MCF 10A (cell line): ENCODE measurements at regions not wholly inside any gene's neighbourhood (a gene's known extent, or its start where the extent isn't known, plus 50 kb on each side); places are given as distances from the start of the nearest gene placed in this dataset.

Source experiments
- BruUV-seq: library from RNA; stranded (reverse); fragments of 400-500 nt; replicated peaks from 2 replicates; lab custom pipeline; 2021; lab: Mats Ljungman, UMichigan
- CTCF ChIA-PET: fragments of 300-600 bp; sonication (Branson Sonifier 250); formaldehyde crosslinking; extraction: SDS; loops from one replicate; lab custom pipeline; 2021; ENCODE audit warnings: antibody characterized with exemption, inconsistent platforms; lab: Yijun Ruan, JAX
- POLR2A ChIA-PET: fragments of 300-600, 350-650 bp; sonication (Branson Sonifier 250); formaldehyde crosslinking; extraction: SDS; loops from one replicate; lab custom pipeline; 2020; ENCODE audit warnings: antibody characterized with exemption, inconsistent platforms; lab: Yijun Ruan, JAX
- DNase-seq: peaks from one replicate; pipeline ENCODE4 v3.0.0-alpha.2; 2018; ENCODE audit not compliant: unreplicated experiment
- H3K27ac Mint-ChIP-seq: one replicate; pipeline ENCODE4 v1.8.0; 2022; ENCODE audit warnings: mild to moderate bottlenecking, low read depth, mixed read lengths; ENCODE audit not compliant: unreplicated experiment
- H3K27me3 Mint-ChIP-seq: one replicate; pipeline ENCODE4 v1.8.0; 2022; ENCODE audit warnings: mixed read lengths; ENCODE audit not compliant: insufficient read depth, unreplicated experiment
- H3K36me3 Mint-ChIP-seq: one replicate; pipeline ENCODE4 v1.8.0; 2022; ENCODE audit warnings: mild to moderate bottlenecking, moderate library complexity, mixed read lengths; ENCODE audit not compliant: insufficient read depth, unreplicated experiment
- H3K4me1 Mint-ChIP-seq: one replicate; pipeline ENCODE4 v1.8.0; 2022; ENCODE audit warnings: mixed read lengths; ENCODE audit not compliant: insufficient read depth, unreplicated experiment
- H3K4me3 Mint-ChIP-seq: one replicate; pipeline ENCODE4 v1.8.0; 2022; ENCODE audit warnings: mild to moderate bottlenecking, moderate library complexity, mixed read lengths; ENCODE audit not compliant: unreplicated experiment
- H3K9me3 Mint-ChIP-seq: one replicate; pipeline ENCODE4 v1.8.0; 2022; ENCODE audit warnings: mixed read lengths; ENCODE audit not compliant: unreplicated experiment
- intact Hi-C: fragments of 100-400 bp; cut with micrococcal nuclease; formaldehyde crosslinking; loops from 2 replicates; pipeline ENCODE4 v1.14.1; 2022
- TF ChIP-seq, protein P1 (sequence below): fragments of 200-600 bp; IDR thresholded peaks from one replicate; pipeline ENCODE4 v1.8.0; 2022; ENCODE audit warnings: antibody characterized with exemption, mild to moderate bottlenecking; ENCODE audit not compliant: unreplicated experiment

DNA sequence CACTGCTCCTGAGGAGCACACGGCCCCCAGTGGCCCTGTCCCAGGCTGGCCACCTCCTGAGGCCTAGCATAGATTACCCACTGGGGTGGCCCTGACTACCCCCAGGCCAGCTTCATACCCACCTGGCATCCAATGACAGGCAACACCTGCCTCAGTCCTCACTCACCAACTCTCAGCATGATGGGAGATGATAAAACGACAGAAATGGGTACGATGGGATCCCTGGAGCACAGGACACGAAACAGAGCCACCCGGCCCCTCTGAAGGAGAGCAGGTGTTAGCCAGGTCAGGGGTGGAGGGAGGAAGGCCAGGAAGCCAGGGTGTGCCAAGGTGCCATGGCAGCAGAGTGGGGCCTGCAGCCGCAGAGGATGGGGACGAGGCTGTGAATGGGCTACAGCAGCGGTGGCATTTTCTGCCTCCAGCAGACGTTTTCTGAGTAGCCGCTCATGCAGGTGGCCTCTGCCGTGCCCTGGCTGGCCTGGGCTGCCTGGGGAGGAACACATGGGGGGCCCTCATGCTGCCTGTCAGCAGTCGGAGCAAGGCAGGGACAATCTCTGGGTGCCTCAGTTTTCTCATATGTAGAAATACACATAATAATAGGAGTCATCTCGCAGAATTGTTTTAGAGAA, 50.2 kb upstream of the FGF3 start:
- intact Hi-C loops = no loop called here
- POLR2A ChIA-PET = no interaction called here
- TF ChIP-seq, protein P1, sequence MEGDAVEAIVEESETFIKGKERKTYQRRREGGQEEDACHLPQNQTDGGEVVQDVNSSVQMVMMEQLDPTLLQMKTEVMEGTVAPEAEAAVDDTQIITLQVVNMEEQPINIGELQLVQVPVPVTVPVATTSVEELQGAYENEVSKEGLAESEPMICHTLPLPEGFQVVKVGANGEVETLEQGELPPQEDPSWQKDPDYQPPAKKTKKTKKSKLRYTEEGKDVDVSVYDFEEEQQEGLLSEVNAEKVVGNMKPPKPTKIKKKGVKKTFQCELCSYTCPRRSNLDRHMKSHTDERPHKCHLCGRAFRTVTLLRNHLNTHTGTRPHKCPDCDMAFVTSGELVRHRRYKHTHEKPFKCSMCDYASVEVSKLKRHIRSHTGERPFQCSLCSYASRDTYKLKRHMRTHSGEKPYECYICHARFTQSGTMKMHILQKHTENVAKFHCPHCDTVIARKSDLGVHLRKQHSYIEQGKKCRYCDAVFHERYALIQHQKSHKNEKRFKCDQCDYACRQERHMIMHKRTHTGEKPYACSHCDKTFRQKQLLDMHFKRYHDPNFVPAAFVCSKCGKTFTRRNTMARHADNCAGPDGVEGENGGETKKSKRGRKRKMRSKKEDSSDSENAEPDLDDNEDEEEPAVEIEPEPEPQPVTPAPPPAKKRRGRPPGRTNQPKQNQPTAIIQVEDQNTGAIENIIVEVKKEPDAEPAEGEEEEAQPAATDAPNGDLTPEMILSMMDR = no peak
- CTCF ChIA-PET = interaction anchor here (0.5 kb wide), 1 partner anchor 23 kb away, joined by 3 read pairs; no protein-coding TSS in a partner anchor
- Mint-ChIP-seq H3K4me3 (no peak overlapping the region), H3K36me3 (no peaks in the 10 kb centered on the region), H3K27me3 (no peaks in the 10 kb centered on the region), H3K4me1 (no peaks in the 10 kb centered on the region), H3K27ac (no peak overlapping the region), H3K9me3 (no peaks in the 10 kb centered on the region)
- no peak for DNase-seq
- BruUV-seq = no TSS peak

DNA sequence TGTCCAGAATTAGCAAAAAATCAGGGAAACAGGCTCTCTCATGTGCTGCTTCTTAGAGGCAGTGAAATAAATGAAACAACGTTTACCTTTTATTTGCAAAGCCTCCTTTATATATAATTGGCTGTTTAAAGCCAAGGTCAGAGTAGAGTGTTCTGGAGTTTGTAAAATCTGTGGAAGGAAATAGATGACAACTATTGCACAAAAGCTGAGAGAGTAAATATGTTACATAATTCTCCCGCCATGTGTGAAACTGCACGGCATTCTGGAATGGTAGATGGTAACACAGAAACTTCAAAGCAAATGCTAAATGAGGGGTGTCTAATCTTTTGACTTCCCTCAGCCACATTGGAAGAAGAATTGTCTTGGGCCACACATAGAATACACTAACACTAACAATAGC, 51.5 kb upstream of the FGF3 start:
- no peak for DNase-seq
- H3K27me3 Mint-ChIP-seq = no peaks in the 10 kb centered on the region

DNA sequence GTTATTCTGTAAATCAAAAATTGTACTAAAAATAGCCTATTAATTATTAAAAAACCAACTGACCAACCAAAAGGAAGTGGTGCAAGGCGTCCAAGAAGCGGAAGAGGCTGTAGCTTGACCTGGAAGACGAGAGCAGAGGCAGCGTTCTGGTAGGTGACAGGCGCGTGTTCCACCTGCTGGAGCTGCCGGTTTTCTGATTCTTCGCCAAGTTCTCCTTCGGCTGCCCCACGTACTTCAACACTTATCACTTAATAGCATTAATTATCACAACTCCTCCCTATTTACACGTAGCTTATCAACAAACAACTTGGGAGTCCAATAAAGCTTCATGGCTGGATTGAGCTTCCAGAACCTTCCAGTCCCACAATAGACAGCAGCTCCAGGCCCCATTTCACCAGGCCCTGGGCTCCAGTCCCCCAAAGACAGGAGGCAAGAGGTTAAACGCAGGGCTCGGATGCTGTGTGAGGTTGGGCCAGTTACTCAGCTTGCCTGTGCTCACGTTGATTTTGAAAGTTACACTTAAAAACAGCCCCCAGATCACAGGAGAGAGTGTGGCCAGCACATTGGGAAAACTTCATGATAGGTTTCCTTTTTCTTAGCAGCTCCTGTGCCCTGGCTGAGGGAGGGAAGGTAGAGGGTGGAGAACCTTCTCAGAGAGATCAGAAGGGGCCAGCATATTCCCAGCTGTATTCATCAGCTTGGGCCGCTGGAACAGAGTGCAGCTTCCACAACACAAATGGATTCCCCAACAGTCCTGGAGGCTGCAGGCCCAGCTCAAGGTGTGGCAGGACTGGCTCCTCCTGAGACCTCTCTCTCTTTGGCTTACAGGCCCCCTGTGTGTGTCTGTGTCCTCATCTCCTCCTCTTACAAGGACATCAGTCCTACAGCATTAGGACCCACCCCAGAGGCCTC, 54.2 kb upstream of the FGF3 start:
- H3K36me3 Mint-ChIP-seq = peaks cover 6% of the 10 kb centered on the region
- ChIA-PET CTCF (interaction anchor here (0.7 to 1.7 kb wide), 2 partner anchors 16 to 188 kb away, joined by 4 to 9 read pairs; no protein-coding TSS in a partner anchor), POLR2A (no interaction called here)
- peaks cover 13% of the 10 kb centered on the region for H3K27me3 Mint-ChIP-seq
- no peak overlapping the region for H3K4me3 Mint-ChIP-seq
- H3K27ac Mint-ChIP-seq = no peak overlapping the region
- H3K4me1 Mint-ChIP-seq = no peaks in the 10 kb centered on the region
- TF ChIP-seq, protein P1 = no peak
- intact Hi-C loops = no loop called here
- H3K9me3 Mint-ChIP-seq = no peaks in the 10 kb centered on the region
- DNase-seq = no peak
- no TSS peak for BruUV-seq

More for the DNA sequence above, 51.5 kb upstream of the FGF3 start:
- intact Hi-C loops = no loop called here
- H3K27ac Mint-ChIP-seq = no peak overlapping the region
- H3K4me1 Mint-ChIP-seq = no peaks in the 10 kb centered on the region
- ChIA-PET POLR2A (no interaction called here), CTCF (no interaction called here)
- no peak overlapping the region for H3K4me3 Mint-ChIP-seq
- H3K9me3 Mint-ChIP-seq = no peaks in the 10 kb centered on the region
- no TSS peak for BruUV-seq
- TF ChIP-seq, protein P1 = no peak
- no peaks in the 10 kb centered on the region for H3K36me3 Mint-ChIP-seq
